ENCODE measurements at regions not wholly inside any gene's neighbourhood (a gene's known extent, or its start where the extent isn't known, plus 50 kb on each side); places are given as distances from the start of the nearest gene placed in this dataset.

- TF ChIP-seq ESRRG (CRISPR knock-in tag; IDR thresholded peaks at IDR 0.05) (no peak), PATZ1 (CRISPR knock-in tag; IDR thresholded peaks at IDR 0.05; ENCODE audit: borderline replicate concordance) (no peak), CSRNP3 (CRISPR knock-in tag; IDR thresholded peaks at IDR 0.05) (no peak), TCF4 (CRISPR knock-in tag; IDR thresholded peaks at IDR 0.05; ENCODE audit: borderline replicate concordance) (no peak), RARB (CRISPR knock-in tag; IDR thresholded peaks at IDR 0.05) (no peak), ZNF565 (CRISPR knock-in tag; conservative IDR thresholded peaks at IDR 0.05; ENCODE audit: low read depth) (no peak), CSDC2 (CRISPR knock-in tag; IDR thresholded peaks at IDR 0.05) (no peak), TSHZ2 (CRISPR knock-in tag; IDR thresholded peaks at IDR 0.05) (no peak), PPARA (CRISPR knock-in tag; IDR thresholded peaks at IDR 0.05; ENCODE audit: borderline replicate concordance) (no peak)
These were observed 332.2 kb upstream of the GBE1 start for GRCh38 chr3:82093641-82094040.
